ENCODE measurements at regions not wholly inside any gene's neighbourhood (a gene's known extent, or its start where the extent isn't known, plus 50 kb on each side); places are given as distances from the start of the nearest gene placed in this dataset.

DNA sequence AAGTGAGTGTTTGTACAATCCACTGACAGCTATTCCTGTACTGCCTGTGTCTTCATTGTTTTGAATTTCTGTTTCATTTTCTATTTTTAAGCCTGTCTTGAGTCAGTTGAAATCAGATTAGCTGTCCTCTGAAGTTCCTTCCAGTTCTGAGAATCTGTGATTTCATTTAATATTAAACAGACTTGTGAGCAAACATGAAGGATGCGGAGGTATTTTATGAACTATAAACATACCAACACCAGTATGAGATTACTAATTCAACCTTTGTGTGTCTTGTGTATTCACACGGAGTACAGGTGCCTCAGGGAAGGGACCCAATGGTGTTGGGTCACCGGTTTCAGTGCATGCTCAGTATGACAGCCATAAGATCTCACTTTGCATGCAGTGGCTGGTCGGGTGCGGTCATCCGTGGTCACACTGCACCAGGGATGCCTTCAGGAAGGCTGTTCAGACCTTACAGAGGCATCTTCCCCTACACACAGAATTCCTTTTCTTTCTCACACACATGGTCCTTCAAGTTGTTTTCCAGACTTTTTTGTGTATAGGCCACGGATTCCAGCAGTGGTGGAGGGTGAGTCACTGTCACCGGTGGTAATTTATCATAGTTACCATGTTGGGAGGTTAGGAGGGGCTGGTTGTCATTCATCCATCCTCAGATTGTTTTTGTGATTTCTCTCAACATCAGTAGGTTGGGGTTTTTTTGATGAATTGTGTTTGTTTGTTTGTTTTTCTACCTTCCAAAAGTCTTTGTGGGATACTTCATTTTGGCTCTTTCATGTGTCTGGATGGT lies 103.0 kb upstream of the SFSWAP start:
- TF ChIP-seq, protein P1, sequence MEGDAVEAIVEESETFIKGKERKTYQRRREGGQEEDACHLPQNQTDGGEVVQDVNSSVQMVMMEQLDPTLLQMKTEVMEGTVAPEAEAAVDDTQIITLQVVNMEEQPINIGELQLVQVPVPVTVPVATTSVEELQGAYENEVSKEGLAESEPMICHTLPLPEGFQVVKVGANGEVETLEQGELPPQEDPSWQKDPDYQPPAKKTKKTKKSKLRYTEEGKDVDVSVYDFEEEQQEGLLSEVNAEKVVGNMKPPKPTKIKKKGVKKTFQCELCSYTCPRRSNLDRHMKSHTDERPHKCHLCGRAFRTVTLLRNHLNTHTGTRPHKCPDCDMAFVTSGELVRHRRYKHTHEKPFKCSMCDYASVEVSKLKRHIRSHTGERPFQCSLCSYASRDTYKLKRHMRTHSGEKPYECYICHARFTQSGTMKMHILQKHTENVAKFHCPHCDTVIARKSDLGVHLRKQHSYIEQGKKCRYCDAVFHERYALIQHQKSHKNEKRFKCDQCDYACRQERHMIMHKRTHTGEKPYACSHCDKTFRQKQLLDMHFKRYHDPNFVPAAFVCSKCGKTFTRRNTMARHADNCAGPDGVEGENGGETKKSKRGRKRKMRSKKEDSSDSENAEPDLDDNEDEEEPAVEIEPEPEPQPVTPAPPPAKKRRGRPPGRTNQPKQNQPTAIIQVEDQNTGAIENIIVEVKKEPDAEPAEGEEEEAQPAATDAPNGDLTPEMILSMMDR (conservative IDR thresholded peaks at IDR 0.05; ENCODE audit: low read depth, low read length) = no peak
- no peak for TF ChIP-seq MXI1 (IDR thresholded peaks at IDR 0.05; ENCODE audit: borderline replicate concordance, low read depth, low read length)
- no peak for TF ChIP-seq POLR2A (IDR thresholded peaks at IDR 0.05; ENCODE audit: low read depth, low read length)
- TF ChIP-seq BHLHE40 (IDR thresholded peaks at IDR 0.05; ENCODE audit: low read depth, low read length) = no peak
- TF ChIP-seq, protein P2, sequence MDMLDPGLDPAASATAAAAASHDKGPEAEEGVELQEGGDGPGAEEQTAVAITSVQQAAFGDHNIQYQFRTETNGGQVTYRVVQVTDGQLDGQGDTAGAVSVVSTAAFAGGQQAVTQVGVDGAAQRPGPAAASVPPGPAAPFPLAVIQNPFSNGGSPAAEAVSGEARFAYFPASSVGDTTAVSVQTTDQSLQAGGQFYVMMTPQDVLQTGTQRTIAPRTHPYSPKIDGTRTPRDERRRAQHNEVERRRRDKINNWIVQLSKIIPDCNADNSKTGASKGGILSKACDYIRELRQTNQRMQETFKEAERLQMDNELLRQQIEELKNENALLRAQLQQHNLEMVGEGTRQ (IDR thresholded peaks at IDR 0.05; ENCODE audit: low read depth, low read length) = no peak
- no peak for TF ChIP-seq RCOR1 (IDR thresholded peaks at IDR 0.05; ENCODE audit: insufficient replicate concordance, low read length)
- TF ChIP-seq SMC3 (IDR thresholded peaks at IDR 0.05; ENCODE audit: low read depth, low read length) = no peak
- no peak for TF ChIP-seq NFE2L2 (IDR thresholded peaks at IDR 0.05; ENCODE audit: low read depth, low read length)
- no peak for TF ChIP-seq RFX5 (IDR thresholded peaks at IDR 0.05; ENCODE audit: low read depth, low read length)
- TF ChIP-seq, protein P3, sequence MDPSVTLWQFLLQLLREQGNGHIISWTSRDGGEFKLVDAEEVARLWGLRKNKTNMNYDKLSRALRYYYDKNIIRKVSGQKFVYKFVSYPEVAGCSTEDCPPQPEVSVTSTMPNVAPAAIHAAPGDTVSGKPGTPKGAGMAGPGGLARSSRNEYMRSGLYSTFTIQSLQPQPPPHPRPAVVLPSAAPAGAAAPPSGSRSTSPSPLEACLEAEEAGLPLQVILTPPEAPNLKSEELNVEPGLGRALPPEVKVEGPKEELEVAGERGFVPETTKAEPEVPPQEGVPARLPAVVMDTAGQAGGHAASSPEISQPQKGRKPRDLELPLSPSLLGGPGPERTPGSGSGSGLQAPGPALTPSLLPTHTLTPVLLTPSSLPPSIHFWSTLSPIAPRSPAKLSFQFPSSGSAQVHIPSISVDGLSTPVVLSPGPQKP (IDR thresholded peaks at IDR 0.05; ENCODE audit: borderline replicate concordance, low read depth, low read length) = no peak
- TF ChIP-seq FOS (IDR thresholded peaks at IDR 0.05; ENCODE audit: low read depth, low read length) = no peak
- TF ChIP-seq MAFK (IDR thresholded peaks at IDR 0.05; ENCODE audit: low read depth, low read length) = no peak
- no peak for TF ChIP-seq RAD21 (IDR thresholded peaks at IDR 0.05; ENCODE audit: low read length)

Measured in IMR-90 (cell line).